GM23338 (cell line): ENCODE measurements at regions not wholly inside any gene's neighbourhood (a gene's known extent, or its start where the extent isn't known, plus 50 kb on each side); places are given as distances from the start of the nearest gene placed in this dataset.

Source experiments
- ATAC-seq: fragments of 200-7000 bp; cut with Tn5 transposase; 3 replicates; pipeline ENCODE4 v1.9.1; 2020
- DNase-seq: peaks from one replicate; pipeline ENCODE4 v3.0.0-alpha.2; 2015; ENCODE audit warnings: low spot score
- H2AFZ ChIP-seq: fragments of 200-600 bp; sonication (generic); 2 replicates; pipeline ENCODE4 v1.8.0; 2016; ENCODE audit warnings: antibody characterized with exemption, mild to moderate bottlenecking, moderate library complexity
- H3F3A ChIP-seq: fragments of 200-600 bp; sonication (generic); replicated peaks from 2 replicates; pipeline ENCODE4 v1.8.0; 2017; ENCODE audit warnings: antibody characterized with exemption, mixed run types, low read depth
- H3K27ac ChIP-seq: fragments of 200-600 bp; sonication (generic); 2 replicates; pipeline ENCODE4 v1.6.1; 2016; ENCODE audit warnings: low read depth
- H3K27me3 ChIP-seq: fragments of 200-600 bp; sonication (generic); 2 replicates; pipeline ENCODE4 v1.8.0; 2016; ENCODE audit warnings: mild to moderate bottlenecking, mixed run types, moderate library complexity; ENCODE audit not compliant: insufficient read depth
- H3K36me3 ChIP-seq: fragments of 200-600 bp; sonication (generic); 2 replicates; pipeline ENCODE4 v1.8.0; 2016; ENCODE audit warnings: mild to moderate bottlenecking; ENCODE audit not compliant: insufficient read depth
- H3K4me1 ChIP-seq: fragments of 200-600 bp; sonication (generic); 2 replicates; pipeline ENCODE4 v1.8.0; 2016; ENCODE audit warnings: mild to moderate bottlenecking, moderate library complexity; ENCODE audit not compliant: insufficient read depth
- H3K4me2 ChIP-seq: fragments of 200-600 bp; sonication (generic); 2 replicates; pipeline ENCODE4 v1.7.1; 2017; ENCODE audit warnings: mixed run types
- H3K4me3 ChIP-seq: fragments of 200-600 bp; sonication (generic); 2 replicates; pipeline ENCODE4 v1.6.1; 2016; ENCODE audit warnings: mixed run types
- H3K79me2 ChIP-seq: fragments of 200-600 bp; sonication (generic); replicated peaks from 2 replicates; pipeline ENCODE4 v1.8.0; 2017; ENCODE audit warnings: mild to moderate bottlenecking; ENCODE audit not compliant: insufficient read depth
- H3K9me2 ChIP-seq: fragments of 200-600 bp; sonication (generic); 2 replicates; pipeline ENCODE4 v1.8.0; 2017; ENCODE audit not compliant: insufficient read depth
- H4K20me1 ChIP-seq: fragments of 200-600 bp; sonication (generic); replicated peaks from 2 replicates; pipeline ENCODE4 v1.8.0; 2017; ENCODE audit warnings: mild to moderate bottlenecking; ENCODE audit not compliant: insufficient read depth
- H3K27ac Mint-ChIP-seq: 2 replicates; pipeline ENCODE4 v1.8.0; 2020; ENCODE audit warnings: inconsistent platforms, mild to moderate bottlenecking, moderate library complexity, mixed read lengths
- H3K27me3 Mint-ChIP-seq: 3 replicates; pipeline ENCODE4 v1.8.0; 2022; ENCODE audit warnings: low read depth, mild to moderate bottlenecking, moderate library complexity, mixed read lengths, inconsistent platforms; ENCODE audit not compliant: insufficient read depth, poor library complexity
- H3K36me3 Mint-ChIP-seq: 3 replicates; pipeline ENCODE4 v1.8.0; 2021; ENCODE audit warnings: low read depth, mild to moderate bottlenecking, inconsistent platforms, moderate library complexity, mixed read lengths
- H3K4me1 Mint-ChIP-seq: 3 replicates; pipeline ENCODE4 v1.8.0; 2020; ENCODE audit warnings: mild to moderate bottlenecking, inconsistent platforms, mixed read lengths
- H3K4me3 Mint-ChIP-seq: 3 replicates; pipeline ENCODE4 v1.8.0; 2021; ENCODE audit warnings: moderate library complexity, mild to moderate bottlenecking, inconsistent platforms, mixed read lengths
- H3K9me3 Mint-ChIP-seq: 3 replicates; pipeline ENCODE4 v1.8.0; 2020; ENCODE audit warnings: moderate library complexity, mild to moderate bottlenecking, inconsistent platforms, mixed read lengths
- CREB1 ChIP-seq: fragments of 250-450 bp; sonication (Bioruptor Pico); IDR thresholded peaks from 2 replicates; pipeline ENCODE4 v1.5.0; 2020; ENCODE audit warnings: low read depth, mild to moderate bottlenecking, moderate library complexity
- CTCF ChIP-seq, 2 experiments: fragments of 200-600 bp in 1 of 2; sonication (generic) in 1 of 2; conservative IDR thresholded peaks; 2 replicates each; pipeline versions ENCODE4 v1.5.1 to v1.6.1; 2016 to 2017; ENCODE audit warnings: antibody characterized with exemption in 2 of 2, low read depth in 2 of 2, mild to moderate bottlenecking in 2 of 2, moderate library complexity in 1 of 2
- ETS1 ChIP-seq: IDR thresholded peaks from 2 replicates; pipeline ENCODE4 v1.6.1; 2016; ENCODE audit warnings: antibody characterized with exemption
- EZH2 ChIP-seq: fragments of 200-600 bp; sonication (generic); IDR thresholded peaks from one replicate; pipeline ENCODE4 v1.8.0; 2017; ENCODE audit warnings: antibody characterized with exemption, mild to moderate bottlenecking, low read depth; ENCODE audit not compliant: unreplicated experiment
- EZH2phosphoT487 ChIP-seq: fragments of 200-600 bp; sonication (generic); IDR thresholded peaks from one replicate; pipeline ENCODE4 v1.8.1; 2018; ENCODE audit warnings: antibody characterized with exemption; ENCODE audit not compliant: unreplicated experiment
- JUNB ChIP-seq: IDR thresholded peaks from one replicate; pipeline ENCODE4 v1.6.1; 2016; ENCODE audit warnings: antibody characterized with exemption; ENCODE audit not compliant: unreplicated experiment
- NANOG ChIP-seq: IDR thresholded peaks from 2 replicates; pipeline ENCODE4 v1.6.1; 2016; ENCODE audit warnings: antibody characterized with exemption, borderline replicate concordance
- POLR2AphosphoS5 ChIP-seq: IDR thresholded peaks from 2 replicates; pipeline ENCODE4 v1.6.1; 2016; ENCODE audit warnings: antibody characterized with exemption, low read depth
- REST ChIP-seq: IDR thresholded peaks from one replicate; pipeline ENCODE4 v1.6.1; 2018; ENCODE audit warnings: antibody characterized with exemption; ENCODE audit not compliant: unreplicated experiment
- STAT1 ChIP-seq: IDR thresholded peaks from one replicate; pipeline ENCODE4 v1.6.1; 2016; ENCODE audit warnings: antibody characterized with exemption; ENCODE audit not compliant: unreplicated experiment
- ZNF114 ChIP-seq: fragments of 250-450 bp; sonication (Bioruptor Pico); IDR thresholded peaks from 2 replicates; pipeline ENCODE4 v1.5.0; 2020; ENCODE audit warnings: mild to moderate bottlenecking, moderate library complexity
- ZNF331 ChIP-seq: fragments of 250-450 bp; sonication (Bioruptor Pico); IDR thresholded peaks from 2 replicates; pipeline ENCODE4 v1.5.0; 2020; ENCODE audit warnings: low read depth, mild to moderate bottlenecking, moderate library complexity
- ZNF462 ChIP-seq: fragments of 250-450 bp; sonication (Bioruptor Pico); IDR thresholded peaks from 2 replicates; pipeline ENCODE4 v1.5.0; 2020; ENCODE audit warnings: mild to moderate bottlenecking, moderate library complexity

GRCh38 chr4:147409350-147409749 lies 71.5 kb upstream of the EDNRA start:
- no peaks in the 10 kb centered on the region for H3K4me1 ChIP-seq
- H3K27me3 Mint-ChIP-seq = peaks cover 3% of the 10 kb centered on the region
- no peaks in the 10 kb centered on the region for H3K4me1 Mint-ChIP-seq
- H3K27ac ChIP-seq = no peak overlapping the region
- ATAC-seq (no peak), DNase-seq (no peak)
- H3K9me3 Mint-ChIP-seq = peaks cover 10% of the 10 kb centered on the region; the same call in 2 of the 3 replicates
- peaks cover under 1% of the 10 kb centered on the region; the same call in 2 of the 3 replicates for H3K36me3 Mint-ChIP-seq
- no peak overlapping the region for H3K4me3 ChIP-seq
- H3K9me2 ChIP-seq = no peaks in the 10 kb centered on the region
- H3K36me3 ChIP-seq = no peaks in the 10 kb centered on the region; the same call in 1 of the 2 replicates
- no peaks in the 10 kb centered on the region for H4K20me1 ChIP-seq
- H3K4me3 Mint-ChIP-seq = no peak overlapping the region
- no peak for TF ChIP-seq ZNF114
- TF ChIP-seq EZH2phosphoT487 = no peak
- no peak for TF ChIP-seq ZNF331 (CRISPR knock-in tag)
- no peak for TF ChIP-seq NANOG
- TF ChIP-seq JUNB = no peak
- TF ChIP-seq STAT1 = no peak
- TF ChIP-seq EZH2 = no peak
- TF ChIP-seq REST = no peak
- no peak for TF ChIP-seq CTCF (conservative IDR thresholded peaks at IDR 0.05; ENCODE audit: low read depth in 2 of 2)
- no peak for TF ChIP-seq ZNF462
- TF ChIP-seq POLR2AphosphoS5 = no peak
- no peak for TF ChIP-seq ETS1
- no peak for TF ChIP-seq CREB1
- H3K4me2 ChIP-seq = no peak overlapping the region
- no peak overlapping the region for H3K27ac Mint-ChIP-seq
- H2AFZ ChIP-seq = no peak overlapping the region
- H3K79me2 ChIP-seq = no peaks in the 10 kb centered on the region
- no peaks in the 10 kb centered on the region for H3K27me3 ChIP-seq
- H3F3A ChIP-seq = no peaks in the 10 kb centered on the region
